Right ventricle myocardium inferior (tissue), 1 donor: ENCODE measurements at regions not wholly inside any gene's neighbourhood (a gene's known extent, or its start where the extent isn't known, plus 50 kb on each side); places are given as distances from the start of the nearest gene placed in this dataset.

Experiments used
- ATAC-seq: fragments of 200-7000 bp; cut with Tn5 transposase; one replicate; pipeline ENCODE4 v1.9.1; 2020; ENCODE audit warnings: mild to moderate bottlenecking, moderate library complexity
- DNase-seq: peaks from one replicate; pipeline ENCODE4 v3.0.0; 2021; ENCODE audit errors: missing footprints
- intact Hi-C: fragments of 100-400 bp; cut with DNase I; formaldehyde crosslinking; loops from one replicate; pipeline ENCODE4 v1.11.0; 2022
- donor health status: DM: no; HTN: yes; CAD: no; lungs with severe emphysema.

DNA sequence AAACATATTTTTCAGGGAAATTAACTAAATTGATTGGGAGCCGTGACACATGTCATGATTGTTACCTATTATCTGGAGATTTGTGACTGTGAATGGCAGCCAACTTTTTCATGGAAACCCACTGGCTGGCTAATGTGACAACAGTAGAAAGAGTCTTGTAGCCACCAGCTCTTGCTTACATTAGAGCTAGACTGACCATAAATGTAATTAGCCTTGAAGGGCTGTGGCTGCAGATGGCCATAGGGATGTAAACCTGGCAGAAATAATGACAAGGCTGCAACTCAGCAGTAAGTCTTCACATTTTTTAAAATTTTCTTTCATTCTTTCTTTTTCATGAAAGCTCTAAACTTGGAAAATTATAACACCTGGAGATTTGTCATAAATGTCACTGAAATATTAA, 168.2 kb upstream of the ROBO2 start:
- intact Hi-C loops, result no loop called here

DNA sequence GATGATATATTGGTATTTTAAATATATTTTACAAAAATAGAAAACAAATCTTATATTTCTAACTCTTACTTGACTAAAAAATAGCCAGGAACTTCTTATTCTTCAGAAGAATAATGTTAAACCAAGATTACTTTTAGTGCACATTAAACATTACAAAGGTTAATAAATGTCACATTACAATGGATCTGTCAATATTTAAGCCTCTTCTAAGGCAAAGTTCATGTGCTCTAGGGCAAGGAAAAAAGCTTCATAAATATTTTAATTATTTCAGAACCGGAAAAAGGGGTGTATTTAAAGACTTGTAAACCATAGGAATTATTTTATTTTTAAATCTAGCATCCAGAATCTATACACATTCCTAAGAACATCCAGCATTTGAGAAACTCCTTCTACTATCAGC, 166.9 kb upstream of the ROBO2 start:
- intact Hi-C loops, result no loop called here
- no peak for ATAC-seq

More for the DNA sequence above, 168.2 kb upstream of the ROBO2 start:
- DNase-seq, result no peak
- no peak for ATAC-seq

DNA sequence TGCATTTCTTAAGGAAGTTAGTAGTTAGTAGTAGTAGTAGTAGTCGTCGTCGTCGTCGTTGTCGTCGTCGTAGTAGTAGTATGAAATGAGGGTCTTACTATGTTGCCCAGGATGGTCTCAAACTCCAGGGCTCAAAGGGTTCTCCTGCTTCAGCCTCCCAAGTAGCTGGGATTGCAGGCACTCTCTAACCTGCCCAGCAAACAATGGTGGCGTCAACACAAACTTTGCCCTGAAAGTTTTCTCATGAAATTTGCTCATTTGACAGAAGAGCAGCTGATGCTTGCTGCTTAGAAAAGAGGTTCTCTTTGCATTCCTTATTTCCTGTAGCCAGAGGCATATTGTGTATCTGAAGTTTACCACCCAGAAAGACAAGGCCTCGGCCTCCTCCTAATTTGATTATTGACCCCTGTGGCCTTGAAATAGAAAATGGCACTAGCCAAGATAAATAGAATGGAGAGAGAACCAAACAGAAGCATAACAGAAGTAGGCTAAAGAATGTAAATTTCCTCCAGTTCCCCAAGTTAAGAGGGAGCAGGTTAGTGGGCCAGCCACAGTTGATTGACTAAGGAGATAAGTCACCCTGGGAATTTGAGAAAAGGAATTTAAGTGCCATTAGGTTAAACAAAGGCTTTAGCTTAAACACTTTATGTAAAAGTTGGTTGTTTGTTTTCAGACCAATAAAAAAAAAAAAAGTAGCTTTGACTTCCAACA, 166.2 kb upstream of the ROBO2 start:
- DNase-seq (peak; percentile 46), ATAC-seq (no peak)
- intact Hi-C loops, result no loop called here

More for the DNA sequence above, 166.9 kb upstream of the ROBO2 start:
- no peak for DNase-seq

DNA sequence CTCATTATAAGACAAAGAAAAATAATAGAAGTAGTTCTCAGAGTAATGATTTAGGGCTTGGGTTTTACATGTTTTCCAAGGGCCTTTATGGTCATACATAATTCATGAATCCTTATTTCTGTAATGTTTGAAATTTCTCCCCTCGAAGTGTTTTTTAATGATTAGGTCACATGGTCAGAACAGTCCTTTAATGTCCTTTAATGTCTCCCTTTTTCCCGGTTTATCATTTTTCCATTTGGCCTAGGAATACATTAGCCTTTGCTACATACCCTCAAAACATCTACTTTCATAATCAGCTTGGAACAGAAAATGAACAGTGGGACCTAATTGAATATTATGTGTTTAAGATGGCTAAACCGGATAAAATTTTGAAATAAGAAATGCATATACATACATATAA, 159.9 kb upstream of the ROBO2 start:
- DNase-seq (no peak), ATAC-seq (no peak)
- intact Hi-C loops, result no loop called here

DNA sequence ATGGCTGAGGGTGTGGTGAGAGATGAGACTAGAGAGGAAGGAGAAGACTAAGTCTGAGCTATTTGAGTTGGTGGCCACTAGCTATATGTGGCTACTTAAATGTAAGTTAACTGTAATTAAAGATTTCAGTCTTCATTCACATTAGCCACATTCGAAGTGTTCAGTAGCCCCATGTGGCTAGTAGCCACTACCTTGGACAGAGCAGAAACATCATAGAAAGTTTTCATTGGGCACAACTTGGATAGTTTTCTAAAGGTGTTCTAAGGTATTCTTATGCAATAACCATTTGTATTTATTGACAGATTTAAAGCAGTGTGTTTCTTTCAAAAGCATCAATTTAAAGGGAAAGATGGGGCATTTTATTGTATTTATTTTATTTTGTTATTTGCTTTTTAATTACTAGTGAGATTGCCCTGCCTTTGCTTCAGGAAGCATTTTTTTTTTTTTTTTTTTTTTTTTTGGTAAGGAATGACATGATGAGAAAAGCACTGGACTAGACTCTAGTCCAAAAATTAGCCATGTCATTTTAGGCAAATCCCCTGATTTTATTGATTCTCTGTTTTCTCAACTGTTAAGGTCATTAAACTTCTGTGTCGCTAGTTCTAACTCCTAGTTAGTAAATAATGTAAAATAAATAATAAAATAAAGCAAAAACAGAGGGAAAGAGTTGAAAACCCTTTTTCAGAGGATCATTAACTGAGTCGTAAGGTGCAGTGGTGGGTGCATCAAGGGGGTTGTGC, 153.0 kb upstream of the ROBO2 start:
- no peak for DNase-seq
- intact Hi-C loops, result no loop called here
- ATAC-seq, result no peak

DNA sequence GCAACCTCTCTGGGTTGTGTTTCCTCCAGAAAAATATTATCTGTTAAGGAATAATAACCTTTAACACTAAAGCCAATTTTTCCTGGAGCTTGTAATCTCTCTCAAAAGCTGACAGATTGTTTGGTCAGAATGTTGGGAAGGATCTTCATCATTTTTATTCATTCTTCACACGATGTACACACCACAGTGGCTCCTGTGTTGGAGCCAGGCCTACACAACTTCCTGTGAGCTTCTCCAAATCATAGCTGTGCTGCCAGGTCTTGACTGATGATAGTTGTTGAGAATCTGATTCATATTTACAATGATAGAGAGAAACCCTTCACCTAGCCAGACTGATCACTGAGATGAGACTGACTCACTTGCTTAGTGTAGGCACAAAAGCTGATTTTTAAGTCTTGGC, 151.0 kb upstream of the ROBO2 start:
- DNase-seq, result no peak
- ATAC-seq, result no peak
- intact Hi-C loops, result no loop called here

DNA sequence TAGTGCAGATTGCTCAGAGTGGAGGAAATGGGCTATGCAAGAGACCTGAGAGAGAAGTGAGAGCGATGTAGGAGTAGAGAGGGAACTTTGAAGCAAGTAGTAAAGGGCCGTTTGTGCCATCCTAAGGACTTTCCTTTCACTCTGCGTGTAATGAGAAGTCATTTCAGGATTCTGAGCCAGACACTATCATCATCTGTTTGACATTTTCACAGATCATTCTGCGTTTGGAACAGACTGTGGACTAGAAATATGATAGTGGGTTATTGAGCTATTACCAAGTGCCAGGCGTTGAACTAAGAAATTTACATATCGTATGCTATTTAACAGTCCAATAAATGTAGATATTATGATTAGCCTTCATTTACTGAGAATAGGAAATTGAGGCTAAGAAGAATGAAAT, 150.0 kb upstream of the ROBO2 start:
- DNase-seq (no peak), ATAC-seq (no peak)
- intact Hi-C loops, result no loop called here

DNA sequence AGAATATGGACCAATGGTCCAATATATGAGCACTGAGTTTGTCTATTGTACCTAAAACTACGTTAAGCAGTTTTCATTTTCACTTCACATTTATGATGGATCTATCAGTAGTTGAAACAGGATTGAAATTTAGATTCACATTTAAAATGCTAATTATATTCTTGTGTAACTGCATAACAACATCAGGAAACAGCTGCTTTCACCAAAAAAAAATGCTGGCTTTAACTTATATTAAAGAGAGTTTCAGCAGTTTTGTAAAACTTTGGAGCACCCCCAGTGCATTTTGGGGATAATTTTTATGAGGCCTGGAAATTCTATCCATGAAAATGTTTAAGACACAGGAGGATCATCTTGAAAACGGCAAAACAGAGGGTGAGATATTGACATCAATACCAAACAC, 142.8 kb upstream of the ROBO2 start:
- ATAC-seq (no peak), DNase-seq (no peak)
- intact Hi-C loops, result no loop called here

DNA sequence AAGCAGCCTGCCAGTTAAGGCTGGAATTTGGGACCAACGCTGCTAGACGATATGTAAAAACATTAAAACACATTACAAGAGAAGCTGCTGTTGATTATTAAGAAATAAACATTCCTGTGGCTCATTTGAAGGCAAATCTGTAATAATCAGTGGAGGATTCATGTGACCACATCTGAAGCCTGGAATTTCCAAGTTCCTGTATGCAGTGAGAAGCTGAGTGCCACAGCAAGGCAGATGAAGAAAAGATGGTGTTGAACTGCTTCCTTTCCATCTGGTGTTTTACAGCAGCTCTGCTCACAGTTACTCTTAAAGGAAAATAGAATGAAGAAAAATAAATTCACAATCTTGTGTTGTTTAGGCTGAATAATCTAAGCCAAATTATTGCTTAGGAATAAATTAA, 139.3 kb upstream of the ROBO2 start:
- ATAC-seq, result no peak
- DNase-seq, result no peak
- intact Hi-C loops, result no loop called here

DNA sequence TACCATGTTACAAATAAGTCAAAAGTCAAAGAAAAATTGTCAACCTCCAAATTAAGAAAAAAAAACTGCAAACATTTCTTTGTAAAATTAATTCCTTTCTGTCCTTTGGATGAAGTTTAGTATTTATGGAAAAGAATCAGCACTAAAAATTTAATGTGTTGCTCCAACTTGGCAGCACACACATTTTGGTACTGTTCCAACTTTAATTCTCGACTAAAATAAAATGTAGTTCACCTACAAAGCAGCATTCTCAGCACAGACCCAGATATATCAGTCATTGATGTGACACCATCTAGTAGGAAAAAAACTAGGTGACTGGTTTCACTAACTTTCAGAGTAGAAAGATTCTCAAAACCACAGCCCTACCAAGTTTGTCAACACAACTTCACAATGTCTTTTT, 131.7 kb upstream of the ROBO2 start:
- intact Hi-C loops, result no loop called here
- ATAC-seq (no peak), DNase-seq (no peak)

DNA sequence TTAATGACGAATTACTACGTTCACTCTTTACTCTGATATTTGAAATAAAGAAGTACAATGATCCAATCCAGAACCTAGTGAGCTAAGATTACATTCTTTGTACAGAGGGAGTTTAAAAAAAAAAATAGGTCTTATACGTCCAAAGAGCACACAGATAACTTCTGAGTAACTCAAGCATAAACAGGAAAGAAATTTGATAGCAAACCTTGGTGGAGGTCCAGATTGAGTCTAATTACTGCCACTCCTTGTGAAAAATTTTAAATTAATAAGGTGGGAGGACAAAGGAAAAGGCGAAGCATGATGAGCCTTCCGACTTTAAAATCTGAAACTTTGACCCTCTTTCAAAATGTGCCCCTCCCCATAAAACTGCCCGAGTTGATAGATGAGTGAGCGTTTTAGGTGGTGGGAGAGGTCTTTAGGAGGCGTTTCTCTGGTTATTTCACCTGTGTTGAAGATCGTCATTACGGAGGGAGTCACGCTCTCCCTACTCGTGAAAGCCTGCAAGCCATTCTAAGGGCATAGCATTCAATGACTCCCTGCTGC, 127.0 kb upstream of the ROBO2 start:
- DNase-seq, result no peak
- intact Hi-C loops, result no loop called here
- ATAC-seq, result no peak

DNA sequence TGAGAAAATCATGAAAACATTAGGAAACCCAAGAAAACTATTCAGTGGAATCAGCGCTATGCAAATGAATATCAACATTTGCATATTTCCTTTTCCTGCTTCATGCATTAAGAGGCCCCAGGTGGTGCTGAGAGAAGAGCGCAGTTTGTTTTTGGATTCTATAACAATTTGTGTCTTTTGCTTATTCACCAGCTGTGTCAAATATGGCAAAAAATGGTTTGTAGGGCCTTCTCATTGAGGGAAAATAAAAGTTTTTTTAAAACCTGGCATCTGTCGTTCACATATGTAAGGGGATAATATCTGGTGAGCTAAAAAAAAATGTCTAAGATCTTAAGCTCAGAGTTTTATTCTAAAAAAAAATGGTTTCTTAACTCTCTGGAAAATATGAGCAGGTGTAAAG, 122.5 kb upstream of the ROBO2 start:
- no peak for ATAC-seq
- DNase-seq, result no peak
- intact Hi-C loops, result no loop called here

DNA sequence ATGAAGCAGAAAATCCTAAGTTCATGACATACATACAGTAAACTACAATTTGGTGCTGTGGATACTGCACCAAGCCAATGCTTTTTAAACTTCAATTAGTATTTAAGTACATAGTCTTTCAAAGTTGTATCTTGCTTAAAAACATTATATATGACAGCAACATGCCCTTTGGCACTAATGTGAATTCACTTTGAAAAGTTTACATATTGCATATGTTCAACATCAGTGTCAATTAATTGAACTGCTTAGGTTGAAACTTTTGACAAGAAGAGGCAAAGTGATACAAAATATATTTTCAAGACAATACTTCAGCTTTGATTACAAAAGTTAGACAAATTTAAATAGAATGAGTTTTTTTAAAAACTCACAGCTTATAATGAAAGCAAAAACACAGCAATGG, 119.4 kb upstream of the ROBO2 start:
- no peak for ATAC-seq
- no peak for DNase-seq
- intact Hi-C loops, result no loop called here

DNA sequence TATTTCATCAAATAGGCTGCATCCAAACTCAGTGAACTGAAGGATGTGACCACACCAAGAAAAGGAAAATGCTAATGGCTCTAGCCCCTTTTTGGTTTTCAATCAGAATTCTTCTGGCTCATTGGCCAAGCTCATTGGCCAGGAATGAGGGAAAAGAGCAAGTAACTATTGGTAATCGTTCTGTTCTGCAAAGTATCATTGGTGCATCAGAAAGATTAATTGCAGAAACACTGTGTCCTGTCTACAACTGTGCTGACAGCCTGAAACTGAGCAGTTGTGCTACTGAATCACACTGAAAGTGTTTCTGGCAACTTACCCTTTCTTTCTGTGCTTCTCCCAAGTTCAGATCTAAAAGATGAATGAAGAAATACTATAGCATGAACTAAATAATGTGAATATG, 116.4 kb upstream of the ROBO2 start:
- intact Hi-C loops, result no loop called here
- ATAC-seq (no peak), DNase-seq (no peak)

DNA sequence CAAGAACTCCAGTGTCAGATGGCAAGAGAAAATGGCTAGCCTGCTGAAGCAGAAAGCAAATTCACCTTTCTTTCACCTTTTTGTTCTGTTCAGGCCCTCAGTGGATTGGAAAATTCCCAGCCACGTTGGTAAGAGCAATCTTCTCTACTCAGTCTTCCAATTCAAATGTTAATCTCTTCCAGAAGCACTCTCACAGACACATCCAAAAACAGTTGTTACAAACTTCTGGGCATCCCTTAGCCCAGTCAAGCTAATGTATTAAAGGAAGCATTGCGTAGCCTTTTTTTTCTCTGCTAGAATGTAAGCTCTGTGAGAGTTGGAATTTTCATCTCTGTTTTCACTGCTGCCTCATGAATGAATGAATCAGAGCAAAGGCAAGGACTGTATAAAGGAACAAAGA, 109.2 kb upstream of the ROBO2 start:
- DNase-seq, result no peak
- intact Hi-C loops, result no loop called here
- ATAC-seq, result no peak

DNA sequence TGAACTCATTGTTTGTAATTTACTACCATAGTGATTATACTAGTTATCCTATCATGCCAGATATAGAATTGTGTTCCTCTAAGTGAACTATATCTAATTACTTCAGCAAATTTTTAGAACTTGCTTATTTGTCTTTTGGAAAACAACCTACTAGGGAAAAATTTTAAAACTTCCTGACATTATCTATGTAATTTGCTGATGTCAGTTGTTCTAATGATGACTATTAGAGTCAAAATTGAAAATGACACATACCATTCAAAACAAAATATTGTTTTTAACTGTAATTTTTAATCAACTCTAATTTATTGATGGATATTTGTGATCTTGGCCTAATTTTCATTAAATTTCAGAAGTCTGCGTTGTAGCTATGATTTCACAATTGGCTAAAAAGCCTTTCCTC, 106.7 kb upstream of the ROBO2 start:
- no peak for ATAC-seq
- no peak for DNase-seq
- intact Hi-C loops, result no loop called here

DNA sequence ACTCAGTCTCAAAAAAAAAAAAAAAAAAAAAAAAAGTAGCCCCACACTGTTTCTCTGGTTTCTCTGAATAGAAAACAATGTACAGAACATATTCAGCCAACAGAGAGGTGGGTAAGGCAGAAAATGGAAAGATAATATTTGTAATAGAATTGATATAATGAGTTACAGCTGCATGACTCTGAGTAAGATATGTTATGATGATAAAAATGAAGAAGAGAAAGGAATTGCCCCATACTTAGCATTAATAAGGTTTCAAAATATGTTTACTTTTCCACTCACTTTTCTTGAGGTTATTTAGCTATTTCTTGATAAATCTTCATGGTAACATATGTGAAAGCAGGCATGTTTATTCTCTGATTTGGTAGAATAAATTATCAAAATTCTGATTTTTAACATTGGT, 100.9 kb upstream of the ROBO2 start:
- no peak for DNase-seq
- ATAC-seq, result no peak
- intact Hi-C loops, result no loop called here

DNA sequence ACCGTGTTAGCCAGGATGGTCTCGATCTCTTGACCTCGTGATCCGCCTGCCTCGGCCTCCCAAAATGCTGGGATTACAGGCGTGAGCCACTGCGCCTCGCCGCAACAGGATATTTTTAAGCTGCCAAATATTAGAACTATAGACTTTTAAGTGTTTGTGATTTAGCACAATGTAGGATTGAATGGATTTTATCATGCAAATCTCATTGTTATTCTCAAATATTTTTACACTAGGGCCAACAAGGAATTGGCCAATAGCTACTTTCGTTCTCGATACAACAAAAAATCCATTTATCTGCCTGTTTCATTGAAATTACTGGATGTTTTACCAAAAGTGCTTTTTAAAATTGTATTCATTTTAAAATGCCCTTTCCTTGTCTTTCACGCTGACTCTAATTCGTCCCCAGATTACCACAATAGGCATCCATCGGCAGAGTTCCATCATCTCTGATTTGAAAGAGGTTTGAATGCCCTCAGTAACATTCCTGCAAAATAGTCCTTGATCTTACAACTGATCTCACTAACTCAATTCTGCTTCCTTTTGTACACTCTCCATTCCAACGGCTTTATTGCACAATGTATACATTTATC, 99.6 kb upstream of the ROBO2 start:
- DNase-seq, result no peak
- intact Hi-C loops, result no loop called here
- no peak for ATAC-seq

DNA sequence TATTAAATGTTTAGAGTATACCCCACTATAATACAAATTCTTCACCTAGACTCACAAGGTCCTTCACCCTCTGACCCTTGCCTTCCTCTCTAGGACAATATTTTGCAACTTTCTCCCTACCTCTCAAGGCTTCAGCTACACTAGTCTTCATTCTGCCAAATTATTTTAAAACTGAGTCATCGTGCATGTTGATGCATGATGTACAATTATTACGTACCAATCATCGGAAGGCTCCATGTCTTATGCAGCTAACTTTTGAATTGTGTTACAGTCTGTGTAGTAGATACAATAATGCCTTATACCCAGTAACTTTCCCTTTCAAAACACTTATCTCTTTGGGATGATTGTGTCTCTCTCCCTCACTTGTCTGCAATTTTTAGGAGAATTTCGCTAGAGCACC, 98.5 kb upstream of the ROBO2 start:
- ATAC-seq (no peak), DNase-seq (no peak)
- intact Hi-C loops, result no loop called here

DNA sequence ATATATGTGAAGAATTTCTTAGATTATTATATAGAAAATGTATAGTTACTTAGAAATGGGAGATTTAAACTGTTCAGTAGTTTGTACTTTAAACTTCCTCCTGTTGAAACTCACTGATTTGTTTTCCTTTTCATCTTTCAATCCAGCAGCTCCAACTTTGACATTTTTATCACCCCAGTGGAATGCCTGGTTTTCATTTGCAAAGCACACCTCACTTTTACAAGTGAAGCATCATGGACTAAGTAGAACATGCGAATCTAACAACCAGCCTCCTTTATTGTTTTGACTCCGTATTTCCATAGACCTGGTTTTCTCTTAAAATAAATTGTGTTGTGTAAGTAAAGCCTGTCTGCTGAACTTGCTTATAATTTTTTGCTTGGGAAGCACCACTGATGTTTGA, 97.8 kb upstream of the ROBO2 start:
- intact Hi-C loops, result no loop called here
- ATAC-seq (no peak), DNase-seq (no peak)
